ENCODE measurements at regions not wholly inside any gene's neighbourhood (a gene's known extent, or its start where the extent isn't known, plus 50 kb on each side); places are given as distances from the start of the nearest gene placed in this dataset.

DNA sequence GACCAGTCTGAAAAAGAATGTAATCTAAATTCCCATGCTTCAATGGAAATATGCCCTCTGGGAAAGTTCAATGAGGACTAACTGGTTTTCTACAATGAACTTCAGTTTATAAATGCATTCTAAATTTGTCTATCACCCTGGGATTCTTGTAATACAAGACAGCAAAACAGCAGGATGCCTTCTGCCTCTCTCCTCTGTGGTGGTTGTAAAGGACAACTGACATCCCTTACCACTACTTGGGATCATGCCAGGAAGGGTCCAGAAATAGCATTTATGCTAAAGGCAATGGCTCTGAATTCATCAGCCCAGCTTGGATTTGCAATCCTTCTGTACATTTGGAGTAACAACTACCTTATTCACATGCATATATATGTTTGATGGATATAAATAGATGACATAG, 97.3 kb upstream of the ADAMTS16 start:
- DNase-seq = no peak

- DNase-seq = no peak
Observed at GRCh38 chr5:5043346-5043745, 96.8 kb upstream of the ADAMTS16 start.

DNA sequence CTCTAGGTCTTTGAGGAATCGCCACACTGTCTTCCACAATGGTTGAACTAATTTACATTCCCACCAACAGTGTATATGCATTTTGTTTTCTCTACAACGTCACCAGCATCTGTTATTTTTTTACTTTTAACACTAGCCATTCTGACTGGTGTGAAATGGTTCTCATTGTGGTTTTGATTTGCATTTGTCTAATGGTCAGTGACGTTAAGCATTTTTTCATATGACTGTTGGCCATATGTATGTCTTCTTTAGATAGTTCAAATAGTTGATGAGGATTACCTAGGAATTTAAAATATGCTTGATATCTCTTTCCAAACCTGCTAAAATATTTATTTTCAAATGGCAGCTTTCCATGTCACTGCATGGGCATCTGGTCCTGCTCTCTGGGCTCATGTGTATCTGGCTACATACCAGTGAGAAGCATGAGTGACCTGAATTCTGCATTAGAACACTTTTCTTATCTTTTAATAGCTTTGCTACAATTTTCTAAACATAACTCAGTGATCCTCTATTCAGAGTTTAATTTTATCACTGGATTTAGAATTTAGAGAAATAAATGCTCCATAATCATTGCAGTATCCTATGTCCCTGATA, 95.8 kb upstream of the ADAMTS16 start:
- DNase-seq = no peak

GRCh38 chr5:5046680-5047502, 93.2 kb upstream of the ADAMTS16 start:
- no peak for DNase-seq

DNA sequence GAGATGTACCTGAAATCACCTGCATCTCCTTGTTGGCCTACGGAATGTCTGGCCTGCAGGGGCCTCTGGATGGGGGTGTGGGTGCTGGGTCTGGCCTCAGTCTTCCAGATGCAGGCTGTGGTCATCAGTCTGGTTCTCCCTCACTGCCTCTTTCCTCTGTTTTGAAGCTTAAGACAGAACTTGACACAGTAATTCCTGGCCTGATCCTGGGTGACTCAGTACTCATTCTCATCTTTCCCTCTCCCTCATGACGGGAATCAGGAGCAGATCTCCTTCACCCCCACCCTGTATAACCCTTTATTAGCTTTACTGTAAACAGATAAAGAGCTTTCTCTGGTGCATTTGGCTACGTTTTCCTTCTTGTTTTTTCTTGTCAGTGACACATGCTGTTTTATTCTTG, 89.3 kb upstream of the ADAMTS16 start:
- no peak for DNase-seq

DNA sequence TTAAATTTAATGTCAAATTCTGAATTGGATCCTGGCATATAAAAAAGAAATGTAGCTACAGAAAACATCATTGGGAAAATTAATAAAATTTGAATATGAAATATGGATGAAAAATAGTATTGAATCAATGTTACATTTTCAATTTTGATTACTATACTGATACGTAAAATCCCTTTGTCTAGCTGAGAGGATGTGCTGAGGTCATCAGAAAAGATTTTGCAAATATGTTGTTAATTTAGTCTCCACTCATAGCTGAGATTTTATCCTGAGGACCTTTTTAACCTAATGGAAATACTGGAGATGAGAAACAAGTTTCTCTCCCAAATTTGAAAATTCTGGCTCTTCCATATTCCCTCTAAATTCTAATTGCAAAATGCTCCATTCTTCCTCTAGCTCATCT, 84.4 kb upstream of the ADAMTS16 start:
- no peak for DNase-seq

- no peak for DNase-seq
Observed at GRCh38 chr5:5061836-5062235, 78.3 kb upstream of the ADAMTS16 start.

- no peak for DNase-seq
Observed at GRCh38 chr5:5062525-5063302, 77.4 kb upstream of the ADAMTS16 start.

- DNase-seq = no peak
Observed at GRCh38 chr5:5063533-5063953, 76.6 kb upstream of the ADAMTS16 start.

- DNase-seq = no peak
Observed at GRCh38 chr5:5065472-5065871, 74.7 kb upstream of the ADAMTS16 start.

- no peak for DNase-seq
Observed at GRCh38 chr5:5066276-5067186, 73.6 kb upstream of the ADAMTS16 start.

GRCh38 chr5:5069851-5070250, 70.3 kb upstream of the ADAMTS16 start:
- DNase-seq = no peak

DNA sequence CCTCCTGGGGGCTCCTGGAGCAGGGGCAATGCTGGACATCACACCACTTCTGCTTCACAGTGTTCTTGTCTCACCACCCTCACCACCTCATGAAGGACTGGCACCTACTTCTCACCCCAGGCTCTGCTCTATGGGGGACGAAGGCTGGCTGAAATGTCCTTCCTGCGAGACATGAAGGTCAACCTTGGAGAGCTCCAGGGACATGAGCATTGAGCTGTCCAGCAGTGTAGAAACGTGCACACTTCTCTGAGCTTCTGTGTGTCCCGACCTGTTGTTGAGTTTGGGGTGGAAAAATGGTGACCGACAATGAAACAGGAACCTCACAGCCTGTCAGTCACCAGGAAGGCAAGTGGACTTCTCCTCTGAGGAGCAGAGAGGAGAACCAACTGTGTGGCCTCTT, 68.6 kb upstream of the ADAMTS16 start:
- no peak for DNase-seq

DNA sequence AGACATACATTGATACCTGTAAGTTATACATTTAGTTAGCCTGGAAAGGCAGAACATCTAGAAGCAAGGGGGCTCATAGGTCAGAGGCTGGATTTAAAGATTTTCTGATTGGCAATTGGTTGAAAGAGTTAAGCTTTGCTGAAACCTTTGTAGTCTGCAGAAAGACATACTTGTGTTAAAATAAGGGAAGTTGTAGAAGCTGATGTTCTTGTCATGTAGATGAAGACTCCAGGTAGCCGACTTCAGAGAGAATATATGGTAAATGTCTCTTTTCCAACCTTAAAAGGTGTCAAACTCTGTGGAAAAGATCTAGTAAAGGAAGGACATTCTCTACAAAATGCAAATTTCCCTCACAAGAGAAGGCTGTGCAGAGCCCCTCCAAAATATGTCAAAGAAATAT, 62.9 kb upstream of the ADAMTS16 start:
- no peak for DNase-seq

DNA sequence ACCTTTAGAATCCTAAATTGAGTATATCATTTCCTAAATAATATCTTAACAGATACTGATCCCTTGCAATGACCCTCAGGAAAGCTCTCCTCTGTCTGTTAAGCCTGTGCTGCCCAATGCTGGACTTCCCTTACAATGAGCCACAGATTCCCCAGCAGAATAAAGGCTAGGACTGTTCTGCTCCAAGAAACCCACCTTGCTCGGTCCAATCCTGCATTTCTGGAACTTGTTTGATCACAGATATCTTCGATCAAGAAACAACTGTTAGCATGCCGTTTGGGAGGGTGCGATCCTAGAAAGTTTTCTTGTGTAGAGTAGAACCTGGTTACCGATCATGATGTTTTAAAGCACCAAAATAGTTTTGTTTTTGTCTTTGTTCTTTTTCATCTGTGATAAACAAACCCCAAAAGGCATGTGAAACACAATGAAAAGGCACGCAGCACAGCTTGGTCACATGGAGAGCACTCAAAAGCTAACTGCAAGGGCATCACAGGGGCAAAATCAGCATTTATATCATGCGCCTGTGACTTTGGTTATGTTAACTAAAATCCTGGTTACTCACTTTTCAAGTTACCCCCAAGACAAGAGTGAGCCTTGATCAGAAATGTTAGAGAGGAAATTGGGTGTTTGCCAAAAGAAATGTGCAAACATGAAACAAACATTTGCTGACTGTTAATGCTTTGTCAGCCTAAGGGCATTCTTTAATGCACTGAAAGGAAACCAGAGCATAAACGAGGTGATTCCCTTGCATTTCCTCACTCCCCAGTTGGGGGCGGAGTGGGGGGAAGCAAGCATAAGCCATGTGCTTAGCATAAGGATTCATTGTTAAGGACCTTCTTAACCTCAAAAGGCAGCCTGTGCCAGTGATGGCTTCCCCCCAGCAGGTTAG, 61.9 kb upstream of the ADAMTS16 start:
- no peak for DNase-seq

GRCh38 chr5:5079876-5080275, 60.3 kb upstream of the ADAMTS16 start:
- DNase-seq = no peak

- DNase-seq = no peak
Observed at GRCh38 chr5:5080790-5081189, 59.3 kb upstream of the ADAMTS16 start.

- DNase-seq = no peak
Observed at GRCh38 chr5:5085381-5085780, 54.7 kb upstream of the ADAMTS16 start.

DNA sequence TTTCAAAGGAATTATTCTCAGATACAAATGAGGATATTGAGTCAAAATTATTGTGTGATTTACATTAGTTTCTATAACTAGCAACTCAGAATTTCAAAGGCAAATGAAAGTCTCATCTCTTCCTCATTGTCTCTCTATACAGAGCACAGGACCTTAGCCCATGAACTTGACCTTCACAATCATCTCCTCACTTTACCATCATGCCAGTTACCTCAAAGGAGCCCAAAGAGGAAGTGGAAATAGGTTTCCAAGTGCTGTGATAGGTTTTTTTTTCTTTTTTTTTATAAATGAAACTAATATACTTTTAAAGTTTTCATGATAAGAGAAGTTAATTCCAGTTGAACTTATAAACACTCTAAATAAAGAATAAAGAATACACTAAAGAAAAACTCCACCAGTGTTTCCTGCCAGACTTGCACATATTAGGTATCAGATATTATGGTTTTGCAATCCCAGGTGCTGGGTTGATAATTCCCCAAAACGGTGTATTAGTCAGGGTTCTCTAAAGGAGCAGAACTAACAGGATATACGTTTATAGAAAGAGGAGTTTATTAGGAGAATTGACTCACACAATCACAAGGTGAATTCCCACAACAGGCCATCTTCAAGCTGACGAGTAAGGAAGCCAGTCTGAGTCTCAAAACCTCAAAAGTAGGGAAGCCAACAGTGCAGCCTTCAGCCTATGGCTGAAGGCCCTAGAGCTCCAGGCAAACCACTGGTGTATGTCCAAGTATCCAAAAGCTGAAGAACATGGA, 50.1 kb upstream of the ADAMTS16 start:
- DNase-seq = no peak
